Thyroid gland (tissue), 4 donors: ENCODE measurements at regions not wholly inside any gene's neighbourhood (a gene's known extent, or its start where the extent isn't known, plus 50 kb on each side); places are given as distances from the start of the nearest gene placed in this dataset.

Experiments used
- CTCF ChIP-seq, 6 experiments: fragments of 200-600 bp in 3 of 6; fragments of 450-650 bp in 3 of 6; sonication (generic) in 3 of 6; IDR thresholded peaks; one replicate each; pipeline ENCODE4 v1.5.1; 2016 to 2019; ENCODE audit warnings: antibody characterized with exemption in 6 of 6, mild to moderate bottlenecking in 2 of 6, inconsistent platforms in 1 of 6, moderate library complexity in 1 of 6
- POLR2A ChIP-seq, 2 donors: fragments of 450-650 bp; IDR thresholded peaks; one replicate each; pipeline ENCODE4 v1.6.1; 2017; ENCODE audit warnings: antibody characterized with exemption in 2 of 2, mild to moderate bottlenecking in 2 of 2, moderate library complexity in 1 of 2

GRCh38 chr2:138867341-138867740 lies 87.2 kb upstream of the NXPH2 start:
- no peak for TF ChIP-seq POLR2A (IDR thresholded peaks at IDR 0.05)
- TF ChIP-seq CTCF (IDR thresholded peaks at IDR 0.05) = no peak
